ENCODE measurements at regions not wholly inside any gene's neighbourhood (a gene's known extent, or its start where the extent isn't known, plus 50 kb on each side); places are given as distances from the start of the nearest gene placed in this dataset.
A peak's percentile ranks its signal among the peaks of the same experiment; 100 is the strongest.

DNA sequence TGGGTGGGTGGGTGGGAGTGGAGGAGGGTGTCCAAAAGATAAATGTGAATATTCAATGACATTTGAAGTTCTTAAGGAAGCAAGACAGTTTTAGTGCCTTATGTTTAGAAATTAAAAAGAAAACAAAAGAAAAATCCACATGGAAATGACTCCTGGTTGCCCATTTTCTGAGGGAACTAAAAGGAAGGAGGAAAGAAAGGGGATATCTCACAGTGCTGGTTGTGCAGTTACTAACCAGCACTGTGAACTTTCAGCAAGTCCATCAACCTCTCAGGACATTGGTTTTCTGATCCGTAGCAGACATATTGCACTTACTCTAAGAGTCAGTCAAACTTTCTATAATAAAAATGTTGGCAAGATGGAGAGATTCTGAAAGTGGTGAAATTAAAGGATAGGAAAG is 431.0 kb upstream of the CLINT1 start:
- DNase-seq = no peak

DNA sequence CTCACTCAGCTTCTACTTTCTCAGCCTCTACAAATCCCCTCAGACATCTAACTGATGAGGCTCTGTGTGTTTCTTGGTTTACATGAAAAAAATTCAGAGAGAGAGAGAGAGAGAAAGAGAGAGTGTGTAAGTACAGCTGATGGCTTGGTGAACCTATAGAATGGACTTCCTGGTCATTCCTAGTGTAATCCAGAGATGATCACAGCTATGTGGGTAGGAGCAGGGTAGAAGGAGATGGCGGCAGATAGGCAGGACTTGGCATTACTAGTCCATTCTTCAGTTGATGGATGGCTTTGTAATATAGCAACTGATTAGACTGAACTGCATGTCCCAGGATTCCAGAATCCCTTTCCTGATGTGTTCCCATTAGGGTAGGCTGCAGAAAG is 429.3 kb upstream of the CLINT1 start:
- no peak for DNase-seq

DNA sequence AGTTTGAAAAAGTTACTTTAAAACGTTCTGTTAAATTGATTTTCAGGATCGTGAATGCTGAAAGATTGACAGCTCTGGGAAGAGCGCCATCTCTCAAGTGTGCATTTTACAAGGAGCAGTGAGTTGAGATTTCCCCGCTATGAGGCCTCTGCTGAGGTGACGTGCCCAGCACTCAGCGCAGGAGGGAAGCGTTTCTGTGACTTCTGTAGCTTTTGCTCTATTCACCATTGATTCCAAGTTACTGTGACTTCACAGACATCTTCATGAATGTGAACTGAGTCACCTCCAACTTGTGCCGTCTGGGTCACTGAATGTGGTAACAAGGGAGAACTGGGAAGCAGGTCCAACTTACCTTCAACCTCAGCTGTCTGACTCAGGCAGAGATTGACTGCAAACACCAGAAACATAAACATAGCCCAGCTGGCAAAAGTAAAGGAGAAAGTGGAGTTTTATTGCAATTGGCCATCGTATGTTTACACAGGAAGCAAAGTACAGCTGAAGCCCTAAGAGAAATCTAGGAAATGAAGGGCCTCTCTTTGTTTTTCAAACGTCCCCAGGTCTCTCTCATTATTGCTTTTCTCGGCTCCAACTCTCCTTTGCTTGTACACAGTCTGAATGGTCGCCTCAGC is 428.8 kb upstream of the CLINT1 start:
- DNase-seq = no peak

DNA sequence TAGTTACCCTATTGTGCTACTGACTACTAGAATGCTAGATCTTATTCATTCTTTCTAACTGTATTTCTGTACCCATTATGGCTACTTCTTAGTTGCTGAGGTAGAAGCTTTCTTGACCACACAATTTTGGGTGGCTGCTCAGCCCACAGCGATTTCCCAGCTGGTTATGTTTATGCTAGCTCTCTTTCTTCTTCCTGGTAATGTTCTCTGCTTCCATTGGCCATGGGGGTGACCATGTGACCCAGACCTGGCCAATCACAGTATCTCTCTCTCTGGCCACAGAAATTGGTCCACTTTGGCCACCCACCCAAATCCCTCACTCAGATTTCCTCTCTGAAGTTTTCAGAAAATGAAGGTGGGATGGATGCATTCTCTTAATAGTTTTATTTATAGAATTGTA is 427.9 kb upstream of the CLINT1 start:
- DNase-seq = no peak

DNA sequence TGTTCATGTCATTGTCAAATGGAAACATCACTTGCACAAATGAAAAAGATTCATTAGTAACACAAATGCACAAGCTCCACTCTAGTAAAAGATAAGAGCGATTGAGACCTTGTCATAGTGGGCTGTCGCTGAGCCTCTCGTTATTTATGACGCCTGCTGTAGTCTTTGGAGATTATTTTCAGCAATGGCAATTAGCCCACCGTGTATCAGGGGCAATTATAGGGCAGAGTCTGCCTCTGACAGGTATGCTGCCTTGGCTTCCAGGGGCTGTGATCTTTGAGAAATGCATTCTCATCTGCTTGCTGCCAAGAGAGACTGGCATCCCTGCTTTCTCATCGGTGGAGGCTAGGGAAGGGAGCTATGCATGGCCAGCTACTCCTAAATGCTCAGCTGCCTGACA is 426.8 kb upstream of the CLINT1 start:
- DNase-seq = no peak

DNA sequence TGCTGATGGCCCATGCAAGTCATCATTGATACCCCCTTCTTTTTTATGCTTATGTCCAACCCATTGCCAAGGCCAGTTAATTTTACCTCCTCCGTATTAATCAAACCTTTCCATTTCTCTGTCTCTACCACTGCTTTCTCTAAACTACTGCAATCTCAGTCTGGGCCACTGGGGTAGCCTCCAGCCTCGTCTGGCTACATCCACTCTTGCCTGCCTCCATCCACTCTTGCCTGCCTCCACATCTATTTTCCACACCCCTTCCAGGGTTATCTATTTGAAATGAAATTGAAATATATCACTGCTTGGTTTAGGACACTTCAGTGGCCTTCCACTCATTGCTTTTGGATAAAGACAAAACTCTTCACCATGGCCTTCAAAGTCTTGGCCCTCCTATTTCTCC is 425.3 kb upstream of the CLINT1 start:
- DNase-seq = no peak

DNA sequence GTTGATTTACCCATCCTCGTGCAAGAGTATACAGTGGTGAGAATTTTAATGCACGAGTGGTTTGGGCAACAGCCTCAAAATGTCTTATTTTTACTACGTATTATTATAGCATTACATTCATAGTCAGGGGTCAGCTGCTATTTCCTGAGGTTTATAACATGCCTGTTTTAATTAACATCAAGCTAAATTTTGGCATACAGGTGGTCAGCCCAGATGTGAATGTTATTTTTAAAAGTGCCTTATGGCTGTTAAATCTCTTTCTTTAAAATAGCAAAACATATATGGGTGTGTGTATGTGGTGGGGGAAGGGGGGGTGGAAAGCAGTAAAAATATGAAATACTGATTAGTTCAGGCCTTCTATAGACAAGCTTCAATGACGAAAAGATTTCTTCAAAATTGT is 424.5 kb upstream of the CLINT1 start:
- no peak for DNase-seq

DNA sequence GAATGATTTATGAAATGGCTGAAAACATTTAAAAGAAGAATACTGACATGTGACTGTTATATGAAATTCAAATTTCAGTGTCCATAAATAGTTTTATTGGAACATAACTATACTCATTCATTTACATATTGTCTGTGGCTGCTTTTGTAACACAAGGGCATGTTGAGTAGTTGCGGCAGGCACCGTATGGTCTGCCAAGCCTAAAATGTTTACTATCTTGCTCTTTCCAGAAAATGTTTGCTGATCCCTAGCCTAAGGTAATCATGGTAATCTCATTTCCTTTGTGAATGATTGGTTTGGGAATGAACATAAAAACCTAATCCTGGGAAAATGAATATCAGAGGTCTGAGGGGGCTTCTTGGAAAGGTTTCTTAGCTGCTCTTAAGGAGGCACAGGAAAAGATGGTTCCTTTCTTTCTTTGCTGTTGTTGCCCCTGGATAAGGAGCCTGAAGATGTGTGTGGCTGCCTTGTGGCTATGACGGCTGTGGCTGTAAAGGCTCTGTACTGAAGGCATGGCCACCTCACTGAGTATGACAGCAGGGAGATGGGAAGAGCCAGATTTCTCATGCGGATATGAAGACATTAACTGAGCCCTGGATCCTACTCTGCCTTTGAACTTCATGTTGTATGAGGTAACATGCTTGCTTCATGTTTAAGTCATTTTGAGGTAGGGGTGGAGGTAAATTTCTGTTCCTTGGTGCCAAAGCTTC is 419.4 kb upstream of the CLINT1 start:
- DNase-seq = no peak

DNA sequence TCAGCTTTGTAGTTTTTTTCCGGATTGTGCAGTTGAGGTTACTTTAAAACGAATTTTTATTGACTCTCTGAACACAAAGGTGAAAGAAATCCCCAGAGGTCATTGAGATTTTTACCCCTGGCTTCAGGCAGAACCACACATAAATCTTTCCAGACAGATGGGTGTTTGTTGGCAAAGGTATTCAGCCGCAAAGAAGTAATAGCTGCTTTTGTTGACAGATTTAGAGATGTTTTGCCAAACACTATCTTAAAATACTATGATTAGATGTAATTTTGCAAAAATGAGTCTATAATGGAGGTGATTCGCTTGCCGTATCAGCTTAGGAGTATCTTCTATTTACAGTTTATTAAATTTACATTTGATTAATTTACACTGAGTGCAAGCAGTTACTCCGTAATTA is 418.3 kb upstream of the CLINT1 start:
- no peak for DNase-seq

DNA sequence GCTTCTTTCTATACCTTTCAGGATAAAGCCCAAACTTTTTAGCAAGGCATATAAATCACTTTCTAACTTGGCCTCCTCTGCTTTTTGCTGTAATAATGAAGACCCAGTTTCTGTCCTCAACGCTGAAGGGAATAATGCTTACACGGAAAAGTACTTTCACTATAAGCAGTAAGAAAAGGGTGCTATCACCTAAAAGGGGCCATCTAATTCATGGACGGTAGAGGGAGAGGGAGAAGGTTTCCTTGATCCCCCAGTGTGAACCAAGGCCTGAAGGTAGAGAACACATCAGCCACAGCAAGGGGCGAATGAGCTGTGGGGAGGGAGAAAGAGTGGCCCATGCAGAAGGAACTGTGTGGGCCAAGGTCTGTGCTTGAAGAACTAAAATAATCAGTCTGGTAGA is 417.7 kb upstream of the CLINT1 start:
- DNase-seq = no peak

DNA sequence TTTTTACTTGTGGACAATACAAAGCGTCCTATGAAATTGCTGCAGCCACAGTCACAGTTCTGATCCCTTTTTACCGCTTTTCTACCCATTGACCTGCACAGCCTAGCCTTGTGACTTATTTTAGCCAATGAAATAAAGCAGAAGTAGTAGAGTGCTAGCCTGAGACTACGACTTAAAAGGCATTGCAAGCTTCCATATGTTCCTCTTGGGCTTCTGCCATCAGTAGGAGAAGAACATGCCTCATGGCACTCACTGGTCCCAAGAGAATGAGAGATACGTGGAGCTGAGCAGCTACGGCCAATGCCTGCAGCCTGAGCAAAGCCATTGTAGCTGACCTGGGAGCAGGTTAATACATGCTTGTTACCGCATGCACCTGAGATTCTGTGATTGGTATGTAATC is 416.6 kb upstream of the CLINT1 start:
- no peak for DNase-seq

DNA sequence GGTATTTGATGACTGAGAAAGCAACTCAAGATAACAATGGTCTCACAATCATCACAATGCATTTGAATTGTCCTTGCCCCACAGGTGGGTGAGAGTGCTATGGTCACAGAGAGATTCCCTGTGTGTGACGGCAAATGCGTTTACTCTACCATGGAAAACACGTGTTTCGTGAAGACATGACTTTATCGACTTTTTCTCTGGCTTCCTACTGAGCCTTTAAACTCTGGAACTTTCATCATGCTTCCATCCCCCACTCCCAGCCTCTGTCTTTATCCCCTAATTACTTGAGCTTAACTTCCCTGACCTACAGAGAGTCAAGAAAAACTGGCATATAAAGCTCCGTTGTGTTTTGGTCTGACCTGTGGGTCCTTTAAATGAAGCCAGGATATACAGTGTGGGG is 414.1 kb upstream of the CLINT1 start:
- no peak for DNase-seq

DNA sequence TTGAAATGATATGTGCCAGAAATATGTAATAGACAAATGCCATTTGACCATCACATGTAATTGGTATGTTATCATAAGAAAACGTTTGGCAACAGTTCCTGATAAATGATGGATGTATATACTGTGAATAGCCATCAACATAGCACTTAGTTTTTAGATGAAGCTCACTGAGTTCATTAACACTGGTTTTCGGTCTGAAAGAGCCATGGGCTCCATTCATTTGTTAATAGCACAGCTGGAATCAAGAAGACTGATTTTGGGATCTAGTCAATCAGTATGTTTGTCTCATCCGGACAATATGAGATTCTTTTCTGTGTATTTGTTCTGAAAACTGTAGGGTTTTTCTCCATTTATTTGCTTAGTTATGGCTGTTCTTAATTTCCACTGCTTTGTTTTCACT is 413.5 kb upstream of the CLINT1 start:
- no peak for DNase-seq

DNA sequence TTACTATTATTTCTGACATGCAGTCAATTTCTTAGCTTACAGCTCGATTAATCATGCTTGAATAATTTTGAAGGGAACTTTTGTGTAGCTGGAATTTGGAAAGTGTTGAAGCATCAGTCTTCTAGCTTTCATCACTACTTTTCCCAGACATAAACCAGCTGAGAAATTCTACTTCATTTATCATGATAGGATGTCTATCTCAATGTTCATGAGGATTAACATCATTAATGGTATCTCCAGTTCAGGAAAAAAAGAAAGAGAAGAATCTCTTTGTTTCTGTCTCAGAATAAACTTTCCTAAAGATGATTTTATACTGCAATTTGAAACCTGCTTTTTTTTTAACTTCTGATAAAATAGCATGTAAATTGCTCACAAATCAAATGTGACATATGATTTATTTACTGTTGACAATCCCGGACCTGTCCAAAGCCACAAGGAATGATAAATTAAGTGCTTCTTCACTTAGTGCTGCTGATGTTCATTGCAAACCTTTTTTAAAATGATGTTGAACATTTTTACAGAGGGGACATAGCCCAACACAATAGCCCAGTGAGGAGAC is 412.1 kb upstream of the CLINT1 start:
- DNase-seq = no peak

DNA sequence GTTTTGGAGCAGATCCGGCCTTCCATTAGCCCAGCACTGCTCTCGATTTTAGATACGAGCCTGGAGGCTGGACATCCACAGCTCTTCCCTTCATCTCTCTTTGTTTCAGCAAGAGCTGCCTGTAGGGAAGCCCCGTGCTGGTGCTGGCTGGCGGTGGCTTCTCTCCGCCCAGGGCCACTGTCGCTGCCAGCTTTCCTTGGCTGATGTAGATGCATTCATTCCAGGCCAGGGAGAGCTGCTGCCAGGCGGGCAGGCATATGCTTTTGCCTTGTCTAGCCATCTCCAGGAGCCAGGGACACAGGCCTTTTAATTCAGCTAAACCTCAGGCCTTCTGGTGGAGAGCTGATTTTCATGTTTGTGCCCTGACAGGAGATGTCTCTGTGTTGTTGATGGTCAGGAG is 409.3 kb upstream of the CLINT1 start:
- DNase-seq = peak; percentile 94 to 97

DNA sequence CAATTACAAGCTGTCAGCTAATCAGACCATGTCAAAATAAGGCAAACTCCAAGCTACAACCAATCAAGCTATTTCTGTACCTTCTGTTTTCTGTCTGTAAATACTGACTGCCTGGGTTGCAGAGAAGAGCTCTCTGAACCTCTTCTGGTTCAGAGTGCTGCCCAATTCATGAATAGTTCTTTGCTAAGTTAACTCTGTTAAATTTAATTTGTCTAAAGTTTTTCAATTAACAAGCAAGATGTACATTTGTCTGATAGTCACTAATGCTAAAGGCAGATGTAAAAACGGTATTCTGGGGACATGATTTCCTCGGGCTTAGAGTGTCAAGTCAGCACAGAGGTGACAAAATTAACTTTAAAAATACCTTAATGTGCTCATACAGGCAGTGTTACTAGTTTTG is 408.3 kb upstream of the CLINT1 start:
- DNase-seq = no peak

DNA sequence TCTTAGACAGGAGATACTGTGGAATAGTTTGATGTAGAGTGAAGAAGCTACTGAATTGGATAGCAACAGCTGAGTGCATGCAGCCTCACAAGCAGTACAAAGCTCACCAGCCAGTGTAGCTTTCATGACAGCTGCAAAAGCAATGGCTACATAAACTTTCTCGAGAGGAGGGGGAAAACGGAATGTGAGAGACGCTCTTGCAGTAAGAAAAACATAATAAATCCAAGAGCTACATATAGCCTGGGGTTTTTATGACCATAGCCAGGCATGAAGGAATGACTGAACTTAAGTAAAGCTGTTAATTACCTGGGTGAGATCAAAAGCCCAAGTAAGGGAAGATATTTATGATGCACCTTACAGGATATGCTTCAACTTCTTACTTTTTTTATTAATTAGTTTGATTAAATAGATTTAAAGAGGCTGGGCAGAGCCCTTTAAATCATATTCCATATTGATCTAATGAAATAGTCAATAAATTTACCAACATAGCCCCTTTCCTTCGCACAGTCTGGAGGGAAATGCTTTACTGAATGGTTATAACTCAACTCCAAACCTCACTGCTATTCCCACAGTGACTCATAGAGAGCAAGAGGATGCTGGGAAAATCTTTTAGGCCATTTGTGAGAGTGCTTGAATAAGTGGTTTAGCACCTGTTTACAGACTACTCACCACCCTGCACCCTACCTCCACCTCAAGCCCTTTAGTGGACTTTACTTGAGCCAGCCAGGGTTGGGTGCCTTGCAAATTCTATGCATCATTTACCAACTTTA is 407.2 kb upstream of the CLINT1 start:
- no peak for DNase-seq

DNA sequence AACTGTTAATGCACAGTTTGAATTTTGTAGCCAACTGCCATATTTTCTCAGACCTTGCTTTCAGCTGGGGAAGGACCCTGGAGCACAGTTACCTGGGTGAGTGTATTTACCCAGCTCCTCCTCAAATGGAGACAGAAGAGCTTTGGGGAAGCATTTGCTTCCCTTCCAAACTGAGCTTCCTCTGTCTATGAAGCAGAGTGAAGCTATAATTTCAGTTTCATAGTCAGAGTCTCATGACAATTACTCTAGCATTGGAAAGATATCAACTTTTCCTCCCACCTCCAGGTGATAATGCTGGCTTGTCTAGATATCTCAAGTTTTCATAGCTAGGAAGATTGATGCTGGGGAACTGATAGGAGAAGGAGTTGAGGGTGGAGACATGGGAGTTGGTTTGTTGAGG is 406.4 kb upstream of the CLINT1 start:
- no peak for DNase-seq

DNA sequence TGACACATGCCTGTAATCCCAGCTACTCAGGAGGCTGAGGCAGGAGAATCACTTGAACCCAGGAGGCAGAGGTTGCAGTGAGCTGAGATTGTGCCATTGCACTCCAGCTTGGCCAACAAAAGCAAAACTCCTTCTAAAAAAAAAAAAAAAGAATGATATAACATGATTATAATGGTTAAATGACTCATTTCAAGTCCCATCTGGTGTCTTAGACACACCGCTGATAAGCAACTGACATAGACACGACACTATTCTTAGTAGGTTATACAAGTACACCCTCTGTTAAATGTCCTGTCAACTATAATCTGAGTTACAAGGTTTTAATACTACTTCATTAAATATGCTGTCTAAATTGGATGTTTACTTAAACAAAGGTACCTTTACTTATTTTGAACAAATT is 405.3 kb upstream of the CLINT1 start:
- DNase-seq = no peak

DNA sequence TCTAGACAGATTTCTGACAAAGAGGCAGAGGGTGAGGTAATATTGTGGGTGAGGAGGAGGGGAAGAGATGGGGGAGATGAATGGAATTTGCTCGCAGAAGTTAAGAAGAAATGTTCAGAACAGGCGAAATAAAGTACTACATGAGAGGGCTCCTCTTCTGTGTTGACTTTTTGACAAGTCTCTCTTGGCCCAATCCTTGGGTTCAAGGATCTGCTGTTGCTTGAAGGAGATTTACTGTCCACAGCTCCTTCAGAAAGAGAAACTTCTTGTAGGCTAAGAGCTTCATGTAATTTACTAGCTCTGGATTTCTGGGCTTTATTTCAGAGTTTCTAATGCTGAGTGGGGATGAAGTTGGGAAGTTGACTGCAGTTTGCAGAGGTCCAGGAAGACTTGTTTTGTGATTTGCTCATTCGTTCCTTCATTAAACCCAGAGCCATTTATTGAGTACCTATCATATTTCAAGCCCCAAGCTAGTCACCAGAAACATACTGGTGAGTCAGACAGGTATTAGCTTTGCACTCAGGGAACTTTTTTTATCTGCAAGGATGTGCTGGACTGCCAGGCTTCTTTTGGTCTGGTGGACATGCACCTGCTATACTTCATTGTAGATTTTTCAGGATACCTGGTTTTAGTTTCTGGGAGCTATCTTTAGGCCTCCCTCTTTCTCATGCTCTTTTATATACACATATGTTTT is 402.9 kb upstream of the CLINT1 start:
- DNase-seq = no peak

DNA sequence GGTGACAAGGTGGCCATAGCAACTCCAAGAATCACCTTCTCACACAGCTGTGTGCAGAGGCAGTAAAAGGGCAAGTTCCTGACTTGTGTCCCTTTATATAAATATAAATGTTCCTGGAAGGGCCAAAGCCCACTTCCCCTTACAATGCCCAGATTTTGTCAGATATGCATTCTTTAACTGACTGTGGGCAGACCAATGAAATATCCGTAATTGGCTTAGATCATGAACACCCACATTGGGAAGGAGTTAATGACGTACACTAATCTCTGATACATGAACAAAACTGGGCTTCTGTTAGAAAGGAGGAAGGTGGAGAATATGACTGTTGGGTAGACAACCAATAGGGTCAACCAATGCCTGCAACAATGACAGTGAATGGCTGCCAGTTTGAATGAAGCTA is 397.2 kb upstream of the CLINT1 start:
- no peak for DNase-seq

DNA sequence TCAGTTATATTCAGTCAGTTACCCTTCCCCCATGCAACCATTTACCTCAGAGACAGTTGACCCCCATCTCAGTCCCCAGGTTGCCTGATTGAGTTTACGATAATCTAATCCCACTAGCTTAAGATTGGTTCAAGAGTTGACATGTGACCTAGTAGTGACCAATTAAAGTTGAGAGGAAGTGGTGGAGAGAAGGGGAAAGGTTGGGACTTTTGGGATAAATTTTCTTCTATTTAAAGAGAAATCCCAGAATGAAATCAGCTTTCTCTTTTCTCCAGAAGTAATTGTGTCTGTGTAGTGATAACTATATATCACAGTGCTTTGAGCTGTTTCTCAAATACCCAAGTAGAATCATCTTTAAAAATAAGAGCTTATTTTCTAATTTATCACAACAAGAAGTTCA is 396.7 kb upstream of the CLINT1 start:
- no peak for DNase-seq

DNA sequence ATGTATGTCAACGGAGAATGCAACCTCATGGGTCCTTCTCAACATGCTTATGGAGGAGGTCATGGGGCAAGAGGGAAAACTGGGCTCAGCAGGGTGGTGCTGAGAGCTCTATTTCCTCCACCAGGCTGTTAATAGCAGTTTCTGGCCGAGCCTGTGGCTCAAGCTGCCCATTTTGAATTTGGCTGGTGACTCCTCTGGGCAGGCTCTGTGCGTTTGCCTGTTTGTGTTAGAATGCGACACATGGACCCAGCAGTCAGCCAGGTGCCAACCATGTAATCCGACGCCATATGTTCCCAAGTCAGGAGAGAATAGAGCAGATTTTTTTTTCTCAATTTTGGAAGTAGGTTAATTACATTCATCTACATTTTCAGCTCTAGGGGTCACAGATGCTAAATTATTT is 387.7 kb upstream of the CLINT1 start:
- peak; percentile 63 to 93 for DNase-seq
